GM19452 (cell line): ENCODE measurements at regions not wholly inside any gene's neighbourhood (a gene's known extent, or its start where the extent isn't known, plus 50 kb on each side); places are given as distances from the start of the nearest gene placed in this dataset.
A peak's percentile ranks its signal among the peaks of the same experiment; 100 is the strongest.
"Not testable (repeated sequence)": the region's sequence is repeated elsewhere in the genome, so short reads cannot be mapped to it uniquely, and the experiment has no call there.

Experiments used
- ATAC-seq: cut with Tn5 transposase; IDR thresholded peaks from one replicate; pipeline ENCODE4 v1.9.1; 2021; ENCODE audit not compliant: unreplicated experiment

DNA sequence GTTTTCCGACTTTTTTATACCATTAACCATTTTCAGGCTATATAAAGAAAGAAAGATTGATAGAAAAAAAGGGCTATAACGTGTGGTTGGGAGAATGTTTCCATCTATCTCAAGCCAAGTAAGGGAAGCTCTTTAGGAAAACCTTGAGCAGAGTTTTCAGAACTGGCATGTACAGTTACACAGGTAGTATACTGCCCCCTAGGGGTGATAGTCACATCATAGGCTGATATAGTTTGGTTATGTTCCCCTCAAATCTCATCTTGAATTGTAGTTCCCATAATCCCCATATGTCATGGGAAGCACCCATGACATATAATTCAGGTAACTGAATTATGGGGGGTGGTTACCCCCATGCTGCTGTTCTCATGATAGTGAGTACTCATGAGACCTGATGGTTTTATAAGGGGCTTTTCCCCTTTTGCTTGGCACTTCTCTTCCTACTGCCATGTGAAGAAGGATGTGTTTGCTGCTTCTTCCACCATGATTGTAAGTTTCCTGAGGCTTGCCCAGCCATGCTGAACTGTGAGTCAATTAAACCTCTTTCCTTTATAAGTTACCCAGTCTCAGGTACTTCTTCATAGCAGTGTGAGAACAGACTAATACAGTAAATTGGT lies 186.8 kb downstream of the TMA16 start:
- peak; percentile 85 for ATAC-seq

DNA sequence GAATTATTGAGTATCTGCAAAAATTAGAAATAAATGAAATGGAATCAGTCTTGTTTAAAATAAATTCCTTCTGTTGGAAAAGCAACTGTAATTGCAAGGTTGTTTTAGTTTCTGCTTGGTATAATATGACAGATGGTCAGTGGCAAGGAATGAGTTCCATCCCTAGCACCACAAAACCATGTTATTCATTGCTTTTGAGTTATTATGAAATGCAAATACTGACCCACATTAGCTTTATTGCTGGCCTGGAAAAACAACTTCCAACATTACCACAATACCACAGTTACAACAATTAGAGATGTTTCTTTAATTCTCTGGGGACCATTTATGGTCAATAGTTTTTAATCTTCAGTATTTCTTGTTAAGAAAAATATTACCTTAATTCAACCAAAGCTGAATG lies 194.4 kb downstream of the TMA16 start:
- ATAC-seq = no peak

DNA sequence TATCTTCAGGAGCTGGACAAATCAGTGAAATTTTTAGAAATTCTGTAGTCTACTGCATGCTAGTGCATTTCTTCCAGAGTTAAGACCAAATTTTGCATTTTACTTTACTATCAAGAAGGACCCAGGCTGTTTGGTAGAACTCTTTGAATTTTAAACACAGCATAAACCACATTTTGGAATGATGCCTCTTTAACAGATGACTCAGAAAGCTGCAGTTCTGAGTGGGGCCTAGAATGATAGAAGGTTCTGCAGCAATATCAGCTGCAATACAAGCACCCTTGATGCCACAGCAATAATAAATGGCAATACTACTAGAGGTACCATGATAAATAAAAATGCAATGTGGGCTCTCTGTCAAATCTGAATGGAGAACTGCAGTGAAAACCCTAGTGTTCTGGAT lies 198.7 kb downstream of the TMA16 start:
- no peak for ATAC-seq

- ATAC-seq = no peak
Measured at GRCh38 chr4:163693776-163694175, 199.3 kb downstream of the TMA16 start.

DNA sequence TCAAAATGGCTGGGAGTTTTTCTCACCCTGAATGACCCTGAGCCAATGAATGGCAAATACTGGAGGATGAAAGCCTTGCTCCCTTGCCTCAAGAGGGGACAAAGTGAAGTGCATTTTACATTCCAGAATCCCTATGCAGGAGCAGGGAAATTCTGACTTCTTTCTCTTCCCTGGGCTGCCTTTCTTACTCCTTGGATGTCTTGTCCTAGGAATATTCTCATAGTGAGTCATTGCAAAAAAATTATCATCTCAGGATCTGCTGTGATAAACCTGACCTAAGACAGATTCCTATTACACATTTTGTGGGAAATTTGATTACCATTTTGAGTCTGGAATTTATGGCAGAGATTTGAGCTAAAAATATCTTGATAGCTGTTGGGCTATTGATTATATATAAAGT lies 199.9 kb downstream of the TMA16 start:
- ATAC-seq = no peak

- no peak for ATAC-seq
Measured at GRCh38 chr4:163697121-163697520, 202.6 kb downstream of the TMA16 start.

DNA sequence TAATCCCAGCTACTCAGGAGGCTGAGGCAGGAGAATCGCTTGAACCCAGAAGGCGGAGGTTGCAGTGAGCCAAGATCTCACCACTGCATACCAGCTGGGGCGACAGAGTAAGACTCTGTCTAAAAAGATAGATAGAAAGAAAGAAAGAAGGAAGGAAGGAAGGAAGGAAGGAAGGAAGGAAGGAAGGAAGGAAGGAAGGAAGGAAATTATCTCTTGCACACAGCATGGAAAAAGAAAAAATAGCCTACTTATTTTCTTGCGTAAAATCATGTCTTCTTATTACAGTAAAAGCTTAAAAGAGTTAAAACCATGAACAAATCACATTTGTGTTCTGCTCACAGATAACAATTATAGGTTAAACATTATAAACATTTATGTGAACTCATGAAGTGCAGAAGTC lies 205.9 kb downstream of the TMA16 start:
- ATAC-seq = not testable (repeated sequence)

DNA sequence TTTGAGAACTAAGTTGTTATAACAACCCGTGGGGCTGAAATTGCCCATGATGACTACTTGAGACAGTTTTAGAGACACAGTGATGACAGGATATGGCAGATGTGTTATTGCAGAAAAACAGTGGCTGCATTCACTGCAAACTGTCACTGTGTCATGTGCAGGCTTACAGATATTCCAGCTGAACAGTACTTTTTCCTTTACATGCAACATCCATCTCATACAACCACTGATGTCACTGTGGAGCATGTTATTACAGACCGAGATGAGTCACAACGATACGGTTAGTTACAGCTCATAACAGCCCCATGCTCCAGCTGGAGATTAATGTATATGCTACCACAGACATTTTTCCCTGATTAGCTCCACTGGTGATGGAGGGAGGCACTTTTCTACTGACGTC lies 207.4 kb downstream of the TMA16 start:
- peak; percentile 96 for ATAC-seq

DNA sequence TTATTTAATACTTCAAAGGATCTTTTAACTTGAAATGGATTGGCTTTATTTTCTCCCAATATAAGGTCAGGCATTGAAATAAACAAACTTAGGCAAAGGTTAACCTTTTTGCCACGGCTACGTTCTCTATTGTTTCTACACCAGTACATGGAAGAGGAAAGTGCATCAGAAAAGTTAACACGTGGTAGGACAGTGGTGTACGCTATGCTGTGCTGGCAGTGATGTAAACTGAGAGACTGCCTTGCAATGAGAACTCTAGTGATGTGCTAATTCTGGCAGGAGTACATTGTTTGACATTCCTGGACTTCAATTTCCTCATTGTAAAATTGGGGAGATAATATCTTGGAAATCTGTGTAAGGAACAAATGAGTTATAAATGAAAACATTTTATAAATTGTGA lies 208.2 kb downstream of the TMA16 start:
- no peak for ATAC-seq

GRCh38 chr4:163703251-163703650 lies 208.8 kb downstream of the TMA16 start:
- ATAC-seq = no peak

- ATAC-seq = no peak
Measured at GRCh38 chr4:163707873-163708272, 213.4 kb downstream of the TMA16 start.

DNA sequence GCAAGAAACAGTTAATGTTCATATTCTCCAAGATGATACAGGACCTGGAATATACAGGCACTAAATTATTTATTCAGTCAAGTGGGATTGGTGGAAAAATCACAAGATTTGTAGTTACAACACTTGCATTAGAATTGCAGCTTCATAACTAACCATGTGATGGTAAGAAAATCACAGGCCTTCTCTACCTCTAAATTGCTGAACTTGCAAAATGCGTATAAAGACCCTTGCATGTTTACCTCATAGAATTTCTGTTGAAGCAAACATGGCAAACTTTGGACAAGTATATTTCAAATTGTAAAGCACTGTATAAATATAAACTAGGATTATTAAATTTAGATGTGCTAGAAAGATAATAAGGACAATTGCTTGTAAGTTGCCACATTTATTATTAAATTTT lies 215.1 kb downstream of the TMA16 start:
- ATAC-seq = no peak

DNA sequence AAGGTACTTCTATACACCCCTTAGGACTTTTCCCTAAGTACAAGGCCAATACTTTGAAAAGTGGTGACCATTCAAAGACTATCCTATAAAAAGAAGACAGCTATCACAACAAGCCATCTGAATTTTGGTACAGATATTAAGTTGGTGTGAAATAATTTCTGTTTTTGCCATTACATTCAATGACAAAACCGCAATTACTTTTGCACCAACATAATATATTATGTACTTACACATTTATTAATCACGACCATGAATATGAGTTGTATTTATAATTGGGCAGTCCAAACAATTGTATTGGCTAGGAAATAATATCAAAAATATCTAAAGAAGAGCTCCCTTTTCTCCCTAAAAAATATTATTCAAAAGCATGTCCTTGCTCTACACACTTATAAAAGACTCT lies 215.7 kb downstream of the TMA16 start:
- ATAC-seq = no peak

DNA sequence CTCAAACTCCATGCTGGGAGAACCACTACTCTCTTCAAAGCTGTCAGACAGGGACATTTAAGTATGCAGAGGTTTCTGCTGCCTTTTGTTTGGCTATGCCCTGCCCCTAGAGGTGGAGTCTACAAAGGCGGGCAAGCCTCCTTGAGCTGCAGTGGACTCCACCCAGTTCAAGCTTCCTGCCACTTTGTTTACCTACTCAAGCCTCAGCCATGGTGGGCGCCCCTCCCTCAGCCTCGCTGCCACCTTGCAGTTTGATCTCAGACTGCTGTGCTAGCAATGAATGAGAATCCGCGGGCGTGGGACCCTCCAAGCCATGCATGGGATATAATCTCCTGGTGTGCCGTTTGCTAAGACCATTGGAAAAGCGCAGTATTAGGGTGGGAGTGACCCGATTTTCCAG lies 230.0 kb downstream of the TMA16 start:
- not testable (repeated sequence) for ATAC-seq

DNA sequence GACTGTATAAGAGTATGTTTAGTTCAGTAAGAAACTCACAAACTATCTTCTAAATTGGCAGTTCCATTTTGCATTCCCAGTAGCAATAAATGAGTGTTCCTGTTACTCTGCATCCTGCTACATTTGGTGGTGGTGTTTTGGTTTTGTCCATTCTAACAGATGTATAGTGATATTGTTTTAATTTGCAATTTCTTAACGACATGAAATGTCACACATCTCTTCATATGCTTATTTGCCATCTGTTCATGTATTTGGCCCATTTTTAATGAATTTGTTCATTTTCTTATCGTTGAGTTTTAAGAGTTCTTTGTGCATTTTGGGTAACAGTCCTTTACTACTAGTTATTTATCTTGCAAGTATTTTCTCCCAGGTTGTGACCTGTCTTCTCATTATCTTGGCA lies 232.2 kb downstream of the TMA16 start:
- ATAC-seq = no peak

DNA sequence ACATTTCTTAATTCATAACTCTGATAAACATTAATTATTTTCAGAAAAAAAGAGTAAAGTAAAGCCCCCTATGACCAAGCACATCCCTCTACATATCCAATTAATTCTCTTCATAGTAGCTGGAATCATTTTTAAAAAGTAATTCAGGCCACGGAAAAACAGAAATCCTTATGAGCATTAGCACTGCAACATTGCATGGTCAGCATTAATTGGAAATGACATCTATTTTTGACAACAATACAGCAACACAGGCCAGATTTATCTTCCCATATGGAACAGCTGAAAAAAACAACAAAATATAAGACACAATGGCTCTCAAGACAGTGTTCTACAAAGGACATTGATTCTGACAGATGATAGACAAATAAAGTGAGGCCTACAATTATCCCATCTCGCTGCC lies 236.6 kb downstream of the TMA16 start:
- ATAC-seq = no peak

GRCh38 chr4:163732473-163732872 lies 238.0 kb downstream of the TMA16 start:
- ATAC-seq = no peak

DNA sequence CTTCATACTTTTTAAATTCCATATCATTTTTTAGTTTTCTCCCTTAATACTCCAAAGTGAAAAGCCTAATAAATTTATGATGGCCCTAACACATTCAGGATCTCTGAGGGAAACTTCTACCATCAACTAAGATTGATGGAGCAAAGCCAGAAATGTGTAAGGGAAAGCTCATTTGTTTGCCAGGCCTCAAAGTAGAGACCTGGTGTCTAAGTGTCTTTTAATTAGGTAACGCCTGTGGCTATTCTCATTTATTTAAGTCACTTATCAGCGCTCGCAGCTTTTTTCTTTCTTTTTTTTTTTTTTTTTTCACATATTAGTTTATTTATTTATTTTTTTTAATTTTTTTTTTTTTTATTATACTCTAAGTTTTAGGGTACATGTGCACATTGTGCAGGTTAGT lies 242.4 kb downstream of the TMA16 start:
- no peak for ATAC-seq

DNA sequence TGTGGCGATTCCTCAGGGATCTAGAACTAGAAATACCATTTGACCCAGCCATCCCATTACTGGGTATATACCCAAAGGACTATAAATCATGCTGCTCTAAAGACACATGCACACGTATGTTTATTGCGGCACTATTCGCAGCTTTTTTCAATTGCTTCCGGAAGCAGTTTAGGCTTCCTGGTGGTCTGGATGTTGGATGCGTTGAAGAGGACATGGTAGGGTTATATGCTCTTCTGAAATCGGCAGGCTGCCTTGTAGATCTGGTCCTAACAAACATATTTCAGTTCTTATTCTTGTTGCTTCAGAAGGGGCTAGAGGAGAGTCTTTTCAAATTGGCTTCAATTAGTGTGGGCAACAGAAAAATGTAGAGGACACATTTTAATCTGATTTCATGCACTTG lies 243.4 kb downstream of the TMA16 start:
- not testable (repeated sequence) for ATAC-seq

DNA sequence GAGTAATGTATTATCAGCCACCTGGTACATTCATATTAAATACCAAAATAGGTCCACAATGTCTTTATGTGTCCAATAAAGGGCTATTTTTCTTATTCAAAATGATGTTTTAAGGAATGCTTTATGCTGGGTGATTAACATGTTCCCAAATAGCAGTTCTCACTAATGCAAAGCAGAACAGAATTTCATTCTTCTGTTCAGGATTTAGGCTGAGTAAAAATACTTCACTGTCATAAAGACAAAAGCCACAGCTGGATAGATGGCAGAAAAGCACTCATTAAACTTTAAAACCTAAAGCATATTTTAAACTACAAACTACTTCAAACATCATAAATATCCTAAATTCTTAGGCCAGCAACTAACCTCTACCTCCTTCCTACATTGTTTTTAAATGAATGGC lies 244.0 kb downstream of the TMA16 start:
- no peak for ATAC-seq

- ATAC-seq = peak; percentile 94
Measured at GRCh38 chr4:163744861-163745260, 250.4 kb downstream of the TMA16 start.

- no peak for ATAC-seq
Measured at GRCh38 chr4:163747293-163747692, 252.8 kb downstream of the TMA16 start.

- ATAC-seq = no peak
Measured at GRCh38 chr4:163747886-163748285, 253.4 kb downstream of the TMA16 start.

DNA sequence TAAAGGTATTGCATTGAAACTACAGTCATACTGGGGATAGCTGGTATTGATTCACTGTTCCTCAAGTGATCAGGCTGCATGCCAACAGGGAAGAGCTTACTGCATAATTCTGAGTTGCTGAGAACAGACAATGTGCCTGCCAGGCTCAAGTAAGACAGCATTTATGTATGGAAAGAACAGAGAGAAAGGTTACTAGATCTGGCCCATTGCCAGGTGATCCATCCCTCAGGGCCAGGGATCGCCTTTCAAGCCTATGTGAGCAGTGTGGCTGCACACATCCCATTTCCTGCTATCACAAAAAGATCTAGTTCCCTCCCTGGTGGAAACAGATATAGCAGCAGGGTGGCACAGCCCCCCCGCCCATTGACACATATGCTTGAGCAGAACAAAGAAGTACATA lies 254.0 kb downstream of the TMA16 start:
- ATAC-seq = no peak
